H9 (cell line): ENCODE measurements at regions not wholly inside any gene's neighbourhood (a gene's known extent, or its start where the extent isn't known, plus 50 kb on each side); places are given as distances from the start of the nearest gene placed in this dataset.

Experiments
- DNase-seq: peaks from one replicate; pipeline ENCODE4 v3.0.0-alpha.2; 2017
- H2AFZ ChIP-seq: one replicate; pipeline ENCODE4 v1.6.1; 2013; ENCODE audit warnings: mild to moderate bottlenecking, low read length, control low read depth, moderate library complexity
- H2AK5ac ChIP-seq: 2 replicates; pipeline ENCODE4 v1.6.1; 2013; ENCODE audit warnings: low read length, control low read depth, mixed read lengths; ENCODE audit not compliant: insufficient read length
- H2BK120ac ChIP-seq: one replicate; pipeline ENCODE4 v1.6.1; 2013; ENCODE audit warnings: low read depth, mild to moderate bottlenecking, low read length, control low read depth, inconsistent platforms; ENCODE audit not compliant: poor library complexity, severe bottlenecking
- H2BK12ac ChIP-seq: 2 replicates; pipeline ENCODE4 v1.6.1; 2013; ENCODE audit warnings: low read length, control low read depth, mixed read lengths, low read depth; ENCODE audit not compliant: insufficient read length
- H2BK15ac ChIP-seq: 2 replicates; pipeline ENCODE4 v1.6.1; 2013; ENCODE audit warnings: low read depth, low read length, control low read depth
- H2BK20ac ChIP-seq: one replicate; pipeline ENCODE4 v1.6.1; 2013; ENCODE audit warnings: low read depth, mild to moderate bottlenecking, low read length, control low read depth, inconsistent platforms; ENCODE audit not compliant: poor library complexity, severe bottlenecking
- H2BK5ac ChIP-seq: 2 replicates; pipeline ENCODE4 v1.6.1; 2013; ENCODE audit warnings: low read length, control low read depth, mixed read lengths; ENCODE audit not compliant: insufficient read length
- H3K14ac ChIP-seq: 2 replicates; pipeline ENCODE4 v1.6.1; 2013; ENCODE audit warnings: low read length, control low read depth; ENCODE audit not compliant: insufficient read depth
- H3K18ac ChIP-seq: 2 replicates; pipeline ENCODE4 v1.6.1; 2013; ENCODE audit warnings: low read depth, mild to moderate bottlenecking, mixed read lengths, low read length, control low read depth; ENCODE audit not compliant: insufficient read length
- H3K23ac ChIP-seq: 2 replicates; pipeline ENCODE4 v1.6.1; 2013; ENCODE audit warnings: low read length, control low read depth, mixed read lengths, low read depth; ENCODE audit not compliant: insufficient read length
- H3K23me2 ChIP-seq: 2 replicates; pipeline ENCODE4 v1.6.1; 2013; ENCODE audit warnings: low read depth, mild to moderate bottlenecking, mixed read lengths, low read length, control low read depth; ENCODE audit not compliant: insufficient read length, poor library complexity, severe bottlenecking
- H3K27ac ChIP-seq: 2 replicates; pipeline ENCODE4 v1.5.1; 2013; ENCODE audit warnings: low read length, control low read depth, mixed read lengths, low read depth; ENCODE audit not compliant: insufficient read length
- H3K27me3 ChIP-seq: 2 replicates; pipeline ENCODE4 v1.6.1; 2013; ENCODE audit warnings: low read length, control low read depth, inconsistent platforms; ENCODE audit not compliant: insufficient read depth
- H3K4ac ChIP-seq: 2 replicates; pipeline ENCODE4 v1.6.1; 2013; ENCODE audit warnings: low read depth, mild to moderate bottlenecking, control low read depth, inconsistent platforms, low read length, moderate library complexity
- H3K4me1 ChIP-seq: 2 replicates; pipeline ENCODE4 v1.6.1; 2013; ENCODE audit warnings: low read length, control low read depth, inconsistent platforms; ENCODE audit not compliant: insufficient read depth
- H3K4me2 ChIP-seq: 2 replicates; pipeline ENCODE4 v1.6.1; 2013; ENCODE audit warnings: low read length, control low read depth, mixed read lengths; ENCODE audit not compliant: insufficient read length, insufficient read depth
- H3K56ac ChIP-seq: 2 replicates; pipeline ENCODE4 v1.6.1; 2013; ENCODE audit warnings: low read depth, mild to moderate bottlenecking, mixed read lengths, low read length, control low read depth; ENCODE audit not compliant: insufficient read length
- H3K79me1 ChIP-seq: 2 replicates; pipeline ENCODE4 v1.6.1; 2013; ENCODE audit warnings: low read depth, mild to moderate bottlenecking, moderate library complexity, low read length, control low read depth, inconsistent platforms; ENCODE audit not compliant: insufficient read depth, poor library complexity, severe bottlenecking
- H3K79me2 ChIP-seq: 2 replicates; pipeline ENCODE4 v1.6.1; 2013; ENCODE audit warnings: low read length, control low read depth, inconsistent platforms; ENCODE audit not compliant: insufficient read depth
- H3K9ac ChIP-seq: 2 replicates; pipeline ENCODE4 v1.6.1; 2013; ENCODE audit warnings: low read length, control low read depth, mixed read lengths; ENCODE audit not compliant: insufficient read length; ENCODE audit errors: extremely low read depth
- H3K9me3 ChIP-seq: one replicate; pipeline ENCODE4 v1.6.1; 2013; ENCODE audit warnings: low read depth, low read length, inconsistent platforms; ENCODE audit not compliant: control insufficient read depth
- H3T11ph ChIP-seq: one replicate; pipeline ENCODE4 v1.6.1; 2013; ENCODE audit warnings: mild to moderate bottlenecking, low read length, control low read depth, inconsistent platforms
- H4K20me1 ChIP-seq: one replicate; pipeline ENCODE4 v1.6.1; 2013; ENCODE audit not compliant: control insufficient read depth, insufficient read length, insufficient read depth
- H4K5ac ChIP-seq: 2 replicates; pipeline ENCODE4 v1.6.1; 2013; ENCODE audit warnings: low read depth, mild to moderate bottlenecking, mixed read lengths, low read length, control low read depth; ENCODE audit not compliant: insufficient read length
- H4K8ac ChIP-seq: replicated peaks from 2 replicates; pipeline ENCODE4 v1.6.1; 2013; ENCODE audit warnings: low read length, control low read depth, mixed read lengths, low read depth; ENCODE audit not compliant: insufficient read length
- H4K91ac ChIP-seq: 2 replicates; pipeline ENCODE4 v1.6.1; 2013; ENCODE audit warnings: low read depth, mild to moderate bottlenecking, moderate library complexity, mixed read lengths, low read length, control low read depth; ENCODE audit not compliant: insufficient read length
- H3K27ac Mint-ChIP-seq, 3 experiments: 2 replicates in 2 of 3; 3 replicates in 1 of 3; pipeline ENCODE4 v1.8.0; 2020 to 2021; ENCODE audit warnings: mixed read lengths in 3 of 3, mild to moderate bottlenecking in 1 of 3, moderate library complexity in 1 of 3
- H3K27me3 Mint-ChIP-seq: 2 replicates; pipeline ENCODE4 v1.8.0; 2021; ENCODE audit warnings: low read depth, mild to moderate bottlenecking, moderate library complexity, mixed read lengths
- H3K36me3 Mint-ChIP-seq, 3 experiments: 2 replicates in 2 of 3; 3 replicates in 1 of 3; pipeline ENCODE4 v1.8.0; 2020 to 2021; ENCODE audit warnings: low read depth in 3 of 3, mixed read lengths in 3 of 3; ENCODE audit not compliant: insufficient read depth in 1 of 3
- H3K4me1 Mint-ChIP-seq, 2 experiments: 2 replicates each; pipeline ENCODE4 v1.8.0; 2020; ENCODE audit warnings: mixed read lengths in 2 of 2
- H3K4me3 Mint-ChIP-seq, 2 experiments: 2 replicates in 1 of 2; 3 replicates in 1 of 2; pipeline ENCODE4 v1.8.0; 2020 to 2021; ENCODE audit warnings: mild to moderate bottlenecking in 2 of 2, mixed read lengths in 2 of 2, moderate library complexity in 1 of 2
- H3K9me3 Mint-ChIP-seq, 2 experiments: 2 replicates in 1 of 2; 3 replicates in 1 of 2; pipeline ENCODE4 v1.8.0; 2020; ENCODE audit warnings: mild to moderate bottlenecking in 2 of 2, mixed read lengths in 2 of 2, moderate library complexity in 1 of 2
- CTCF ChIP-seq: fragments of 200-600 bp; sonication (generic); conservative IDR thresholded peaks from 3 replicates; pipeline ENCODE4 v1.8.0; 2021; ENCODE audit warnings: antibody characterized with exemption, mild to moderate bottlenecking
- WGBS: extraction: QIAGEN DNeasy Blood & Tissue Kit; methylation state at CpG from one replicate; pipeline ENCODE4 v1.1.7; 2013; ENCODE audit warnings: missing lambda C conversion rate, low lambda C conversion rate, mixed read lengths; ENCODE audit not compliant: insufficient read length; ENCODE audit errors: extremely low coverage; 5-methylcytosine and 5-hydroxymethylcytosine counted together

- no peak overlapping the region for H4K8ac ChIP-seq
- H2BK5ac ChIP-seq: no peak overlapping the region
Observed at GRCh38 chr7:68917041-68917651, 681.1 kb upstream of the AUTS2 start.

More at GRCh38 chr7:68917041-68917651, 681.1 kb upstream of the AUTS2 start:
- peaks cover 28 to 46% of the 10 kb centered on the region in 2 experiments for H3K9me3 Mint-ChIP-seq
- Histone ChIP-seq H2AFZ (no peak overlapping the region), H3K9ac (no peak overlapping the region), H3K27ac (no peak overlapping the region), H2BK12ac (no peak overlapping the region), H3K4me1 (no peaks in the 10 kb centered on the region), H4K5ac (no peak overlapping the region), H3K23ac (no peak overlapping the region), H3K79me1 (no peaks in the 10 kb centered on the region), H3K27me3 (no peaks in the 10 kb centered on the region), H2BK120ac (no peak overlapping the region), H3K56ac (no peak overlapping the region), H3K4ac (no peak overlapping the region), H3T11ph (no peak overlapping the region), H2AK5ac (no peak overlapping the region), H2BK20ac (no peak overlapping the region), H3K79me2 (no peaks in the 10 kb centered on the region), H3K4me2 (no peak overlapping the region), H3K23me2 (no peaks in the 10 kb centered on the region), H3K9me3 (peaks cover 13% of the 10 kb centered on the region), H4K91ac (no peak overlapping the region), H3K18ac (no peak overlapping the region), H3K14ac (no peak overlapping the region), H2BK15ac (no peak overlapping the region), H4K20me1 (no peaks in the 10 kb centered on the region)
- no peak for DNase-seq
- TF ChIP-seq CTCF: no peak
- WGBS: no CpG with 5 or more reads among the region's 5 CpGs
- H3K36me3 Mint-ChIP-seq: peaks cover 8 to 31% (median 15%) of the 10 kb centered on the region in 3 experiments
- peaks cover 1% of the 10 kb centered on the region for H3K27me3 Mint-ChIP-seq
- peaks cover 0 to 7% of the 10 kb centered on the region in 2 experiments; a peak in 2 of 4 replicates for H3K4me1 Mint-ChIP-seq
- H3K4me3 Mint-ChIP-seq: no peak overlapping the region
- no peak overlapping the region for H3K27ac Mint-ChIP-seq
